ENCODE measurements at regions not wholly inside any gene's neighbourhood (a gene's known extent, or its start where the extent isn't known, plus 50 kb on each side); places are given as distances from the start of the nearest gene placed in this dataset.

DNA sequence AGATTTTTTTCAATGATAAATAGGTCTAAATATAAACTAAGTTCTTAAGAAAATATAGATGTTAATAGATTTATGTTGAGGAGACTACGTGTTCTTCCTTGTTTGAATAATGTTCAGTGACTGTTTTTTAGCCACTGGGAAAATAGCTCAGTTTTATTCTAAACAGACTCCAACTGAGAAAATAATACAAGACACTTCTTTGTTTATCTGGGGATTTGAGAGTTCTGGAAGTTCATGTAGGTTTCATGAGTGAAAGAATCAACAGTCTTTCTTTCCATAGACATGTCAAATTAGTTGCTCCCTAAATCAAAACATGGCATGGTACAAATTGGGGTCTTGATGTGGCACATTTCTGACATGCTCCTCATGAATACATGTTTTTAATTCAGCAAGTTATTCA is 177.7 kb downstream of the MREG start:
- no peak for DNase-seq (ENCODE audit: low read depth, low spot score)
- H3K36me3 ChIP-seq (ENCODE audit: control insufficient read depth in 2 of 2, insufficient read depth in 2 of 2, low read length in 1 of 2): no peaks in the 10 kb centered on the region
- in situ Hi-C loops (cut with MboI) (no loop called here), intact Hi-C loops (cut with micrococcal nuclease; ENCODE audit: unreplicated experiment) (loop anchor here (10.0 kb wide), 1 partner anchor 521 kb away; the partner anchor contains the start of gene ATIC)
- H3K4me1 ChIP-seq (ENCODE audit: control insufficient read depth, insufficient read depth, low read length): peaks cover 21% of the 10 kb centered on the region
- no peak for FAIRE-seq
- no peaks in the 10 kb centered on the region for H4K20me1 ChIP-seq (ENCODE audit: control insufficient read depth, insufficient read depth)
- no peaks in the 10 kb centered on the region for H3K9me3 ChIP-seq (replicated peaks; ENCODE audit: control insufficient read depth, insufficient read depth, low read length)
- H3K9ac ChIP-seq (ENCODE audit: control insufficient read depth, insufficient read depth, low read length): no peak overlapping the region
- no peaks in the 10 kb centered on the region for H3K79me2 ChIP-seq (ENCODE audit: control insufficient read depth, insufficient read depth, low read length)
- BruUV-seq (replicated peaks): no TSS peak
- CTCF ChIA-PET: interaction anchor here (1.2 to 1.4 kb wide), 2 partner anchors 34 to 78 kb away, joined by 3 to 4 read pairs; no protein-coding TSS in a partner anchor
- ATAC-seq: no peak
- TF ChIP-seq ZNF622 (IDR thresholded peaks at IDR 0.05) (no peak), NFIC (IDR thresholded peaks at IDR 0.05; ENCODE audit: low read depth, low read length) (no peak), ZNF384 (IDR thresholded peaks at IDR 0.05; ENCODE audit: borderline replicate concordance, low read depth, low read length) (no peak), POLR2AphosphoS2 (IDR thresholded peaks at IDR 0.05; ENCODE audit: low read depth, low read length) (no peak), RB1 (IDR thresholded peaks at IDR 0.05; ENCODE audit: borderline replicate concordance) (no peak), POU2F2 (IDR thresholded peaks at IDR 0.05; ENCODE audit: borderline replicate concordance, low read depth, low read length) (no peak), SREBF2 (IDR thresholded peaks at IDR 0.05; ENCODE audit: low read length) (no peak), MYB (IDR thresholded peaks at IDR 0.05; ENCODE audit: borderline replicate concordance, low read depth, low read length) (no peak), HDGF (IDR thresholded peaks at IDR 0.05) (no peak), KLF5 (IDR thresholded peaks at IDR 0.05; ENCODE audit: partially characterized antibody) (no peak), HCFC1 (IDR thresholded peaks at IDR 0.05; ENCODE audit: low read length) (no peak), KAT2A (conservative IDR thresholded peaks at IDR 0.05; ENCODE audit: control insufficient read depth, low read depth, low read length) (no peak), ZNF217 (IDR thresholded peaks at IDR 0.05) (no peak), PAX8 (IDR thresholded peaks at IDR 0.05) (no peak), PML (IDR thresholded peaks at IDR 0.05; ENCODE audit: low read length) (no peak)
- TF ChIP-seq, protein P1, sequence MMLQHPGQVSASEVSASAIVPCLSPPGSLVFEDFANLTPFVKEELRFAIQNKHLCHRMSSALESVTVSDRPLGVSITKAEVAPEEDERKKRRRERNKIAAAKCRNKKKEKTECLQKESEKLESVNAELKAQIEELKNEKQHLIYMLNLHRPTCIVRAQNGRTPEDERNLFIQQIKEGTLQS (IDR thresholded peaks at IDR 0.05; ENCODE audit: borderline replicate concordance, extremely low read depth, low read depth, low read length): no peak
- TF ChIP-seq, protein P2, sequence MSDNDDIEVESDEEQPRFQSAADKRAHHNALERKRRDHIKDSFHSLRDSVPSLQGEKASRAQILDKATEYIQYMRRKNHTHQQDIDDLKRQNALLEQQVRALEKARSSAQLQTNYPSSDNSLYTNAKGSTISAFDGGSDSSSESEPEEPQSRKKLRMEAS (IDR thresholded peaks at IDR 0.05; ENCODE audit: low read depth, low read length): no peak
- TF ChIP-seq, protein P3, sequence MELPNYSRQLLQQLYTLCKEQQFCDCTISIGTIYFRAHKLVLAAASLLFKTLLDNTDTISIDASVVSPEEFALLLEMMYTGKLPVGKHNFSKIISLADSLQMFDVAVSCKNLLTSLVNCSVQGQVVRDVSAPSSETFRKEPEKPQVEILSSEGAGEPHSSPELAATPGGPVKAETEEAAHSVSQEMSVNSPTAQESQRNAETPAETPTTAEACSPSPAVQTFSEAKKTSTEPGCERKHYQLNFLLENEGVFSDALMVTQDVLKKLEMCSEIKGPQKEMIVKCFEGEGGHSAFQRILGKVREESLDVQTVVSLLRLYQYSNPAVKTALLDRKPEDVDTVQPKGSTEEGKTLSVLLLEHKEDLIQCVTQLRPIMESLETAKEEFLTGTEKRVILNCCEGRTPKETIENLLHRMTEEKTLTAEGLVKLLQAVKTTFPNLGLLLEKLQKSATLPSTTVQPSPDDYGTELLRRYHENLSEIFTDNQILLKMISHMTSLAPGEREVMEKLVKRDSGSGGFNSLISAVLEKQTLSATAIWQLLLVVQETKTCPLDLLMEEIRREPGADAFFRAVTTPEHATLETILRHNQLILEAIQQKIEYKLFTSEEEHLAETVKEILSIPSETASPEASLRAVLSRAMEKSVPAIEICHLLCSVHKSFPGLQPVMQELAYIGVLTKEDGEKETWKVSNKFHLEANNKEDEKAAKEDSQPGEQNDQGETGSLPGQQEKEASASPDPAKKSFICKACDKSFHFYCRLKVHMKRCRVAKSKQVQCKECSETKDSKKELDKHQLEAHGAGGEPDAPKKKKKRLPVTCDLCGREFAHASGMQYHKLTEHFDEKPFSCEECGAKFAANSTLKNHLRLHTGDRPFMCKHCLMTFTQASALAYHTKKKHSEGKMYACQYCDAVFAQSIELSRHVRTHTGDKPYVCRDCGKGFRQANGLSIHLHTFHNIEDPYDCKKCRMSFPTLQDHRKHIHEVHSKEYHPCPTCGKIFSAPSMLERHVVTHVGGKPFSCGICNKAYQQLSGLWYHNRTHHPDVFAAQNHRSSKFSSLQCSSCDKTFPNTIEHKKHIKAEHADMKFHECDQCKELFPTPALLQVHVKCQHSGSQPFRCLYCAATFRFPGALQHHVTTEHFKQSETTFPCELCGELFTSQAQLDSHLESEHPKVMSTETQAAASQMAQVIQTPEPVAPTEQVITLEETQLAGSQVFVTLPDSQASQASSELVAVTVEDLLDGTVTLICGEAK (IDR thresholded peaks at IDR 0.05; ENCODE audit: borderline replicate concordance): no peak
- POLR2A ChIA-PET: no interaction called here
- no peak overlapping the region for H3K4me2 ChIP-seq (ENCODE audit: control insufficient read depth, insufficient read depth)
- no peaks in the 10 kb centered on the region for H3K27me3 ChIP-seq (replicated peaks in 1 of 2; ENCODE audit: control insufficient read depth in 2 of 2, insufficient read depth in 2 of 2, low read length in 1 of 2)
- 100% methylated on average over 1 of the region's 1 CpG for WGBS (ENCODE audit: insufficient coverage, insufficient replicate concordance, low lambda C conversion rate, missing lambda C conversion rate)
- no peak overlapping the region for H3K4me3 ChIP-seq
- no peak overlapping the region for H2AFZ ChIP-seq (ENCODE audit: control insufficient read depth, low read depth, low read length)
- RAD21 ChIA-PET (ENCODE audit: unreplicated experiment): interaction anchor here (1.0 kb wide), 1 partner anchor 24 kb away, joined by 3 read pairs; no protein-coding TSS in a partner anchor
- SMC1A ChIA-PET (ENCODE audit: uncharacterized antibody, unreplicated experiment): interaction anchor here (1.4 to 2.3 kb wide), 2 partner anchors 24 to 76 kb away, joined by 5 to 8 read pairs; no protein-coding TSS in a partner anchor
- no peak overlapping the region for H3K27ac ChIP-seq (ENCODE audit: control insufficient read depth, insufficient read depth)
